Suprapubic skin (tissue), 4 donors: ENCODE measurements at regions not wholly inside any gene's neighbourhood (a gene's known extent, or its start where the extent isn't known, plus 50 kb on each side); places are given as distances from the start of the nearest gene placed in this dataset.
"Not testable (repeated sequence)": the region's sequence is repeated elsewhere in the genome, so short reads cannot be mapped to it uniquely, and the experiment has no call there.

Experiments used
- DNase-seq, 2 donors: peaks; one replicate each; pipeline ENCODE4 v3.0.0-alpha.2; 2019; ENCODE audit warnings: low spot score in 2 of 2
- H3K27ac ChIP-seq: fragments of 200-600 bp; sonication (generic); one replicate; pipeline ENCODE4 v1.5.1; 2019
- H3K27me3 ChIP-seq: fragments of 200-600 bp; sonication (generic); one replicate; pipeline ENCODE4 v1.5.1; 2019
- H3K36me3 ChIP-seq: fragments of 200-600 bp; sonication (generic); one replicate; pipeline ENCODE4 v1.5.1; 2019
- H3K4me1 ChIP-seq: fragments of 200-600 bp; sonication (generic); one replicate; pipeline ENCODE4 v1.5.1; 2019
- H3K4me3 ChIP-seq: fragments of 200-600 bp; sonication (generic); one replicate; pipeline ENCODE4 v1.5.1; 2019; ENCODE audit warnings: mild to moderate bottlenecking
- H3K9me3 ChIP-seq: fragments of 200-600 bp; sonication (generic); one replicate; pipeline ENCODE4 v1.5.1; 2019
- EP300 ChIP-seq: sonication (generic); formaldehyde crosslinking; IDR thresholded peaks from one replicate; pipeline ENCODE4 v1.6.1; 2017; ENCODE audit warnings: antibody characterized with exemption
- POLR2A ChIP-seq, 2 donors: fragments of 450-650 bp; IDR thresholded peaks; one replicate each; pipeline ENCODE4 v1.6.1; 2017; ENCODE audit warnings: antibody characterized with exemption in 2 of 2, mild to moderate bottlenecking in 2 of 2, moderate library complexity in 2 of 2
- POLR2AphosphoS5 ChIP-seq, 3 donors: sonication (generic); formaldehyde crosslinking; IDR thresholded peaks; one replicate each; pipeline ENCODE4 v1.6.1; 2017; ENCODE audit warnings: antibody characterized with exemption in 3 of 3
- WGBS: methylation state at CpG from one replicate; pipeline ENCODE4 v1.1.5; 2018; 5-methylcytosine and 5-hydroxymethylcytosine counted together
- TF ChIP-seq, protein P1 (sequence below), 2 donors: fragments of 200-600 bp in 1 of 2; fragments of 450-650 bp in 1 of 2; sonication (generic) in 1 of 2; IDR thresholded peaks; one replicate each; pipeline ENCODE4 v1.5.1; 2016 to 2019; ENCODE audit warnings: antibody characterized with exemption in 2 of 2, mild to moderate bottlenecking in 1 of 2, moderate library complexity in 1 of 2

- Histone ChIP-seq H3K4me1 (no peaks in the 10 kb centered on the region), H3K27ac (no peak overlapping the region), H3K9me3 (no peaks in the 10 kb centered on the region), H3K4me3 (no peak overlapping the region), H3K36me3 (no peaks in the 10 kb centered on the region), H3K27me3 (no peaks in the 10 kb centered on the region)
- no peak for DNase-seq
- TF ChIP-seq POLR2AphosphoS5 (IDR thresholded peaks at IDR 0.05), result no peak
- TF ChIP-seq EP300, result no peak
- no peak for TF ChIP-seq POLR2A (IDR thresholded peaks at IDR 0.05)
- TF ChIP-seq, protein P1, sequence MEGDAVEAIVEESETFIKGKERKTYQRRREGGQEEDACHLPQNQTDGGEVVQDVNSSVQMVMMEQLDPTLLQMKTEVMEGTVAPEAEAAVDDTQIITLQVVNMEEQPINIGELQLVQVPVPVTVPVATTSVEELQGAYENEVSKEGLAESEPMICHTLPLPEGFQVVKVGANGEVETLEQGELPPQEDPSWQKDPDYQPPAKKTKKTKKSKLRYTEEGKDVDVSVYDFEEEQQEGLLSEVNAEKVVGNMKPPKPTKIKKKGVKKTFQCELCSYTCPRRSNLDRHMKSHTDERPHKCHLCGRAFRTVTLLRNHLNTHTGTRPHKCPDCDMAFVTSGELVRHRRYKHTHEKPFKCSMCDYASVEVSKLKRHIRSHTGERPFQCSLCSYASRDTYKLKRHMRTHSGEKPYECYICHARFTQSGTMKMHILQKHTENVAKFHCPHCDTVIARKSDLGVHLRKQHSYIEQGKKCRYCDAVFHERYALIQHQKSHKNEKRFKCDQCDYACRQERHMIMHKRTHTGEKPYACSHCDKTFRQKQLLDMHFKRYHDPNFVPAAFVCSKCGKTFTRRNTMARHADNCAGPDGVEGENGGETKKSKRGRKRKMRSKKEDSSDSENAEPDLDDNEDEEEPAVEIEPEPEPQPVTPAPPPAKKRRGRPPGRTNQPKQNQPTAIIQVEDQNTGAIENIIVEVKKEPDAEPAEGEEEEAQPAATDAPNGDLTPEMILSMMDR (IDR thresholded peaks at IDR 0.05), result no peak
Observed at GRCh38 chr6:159521962-159522361, 171.1 kb downstream of the SOD2 start.

GRCh38 chr6:159520002-159520401 lies 173.0 kb downstream of the SOD2 start:
- H3K9me3 ChIP-seq, result no peaks in the 10 kb centered on the region
- H3K27me3 ChIP-seq, result no peaks in the 10 kb centered on the region
- DNase-seq, result no peak
- H3K27ac ChIP-seq, result no peak overlapping the region
- no peak overlapping the region for H3K4me3 ChIP-seq
- no peaks in the 10 kb centered on the region for H3K4me1 ChIP-seq
- TF ChIP-seq EP300 (no peak), POLR2AphosphoS5 (IDR thresholded peaks at IDR 0.05) (no peak), POLR2A (IDR thresholded peaks at IDR 0.05) (no peak)
- TF ChIP-seq, protein P1 (IDR thresholded peaks at IDR 0.05), result no peak
- no peaks in the 10 kb centered on the region for H3K36me3 ChIP-seq

DNA sequence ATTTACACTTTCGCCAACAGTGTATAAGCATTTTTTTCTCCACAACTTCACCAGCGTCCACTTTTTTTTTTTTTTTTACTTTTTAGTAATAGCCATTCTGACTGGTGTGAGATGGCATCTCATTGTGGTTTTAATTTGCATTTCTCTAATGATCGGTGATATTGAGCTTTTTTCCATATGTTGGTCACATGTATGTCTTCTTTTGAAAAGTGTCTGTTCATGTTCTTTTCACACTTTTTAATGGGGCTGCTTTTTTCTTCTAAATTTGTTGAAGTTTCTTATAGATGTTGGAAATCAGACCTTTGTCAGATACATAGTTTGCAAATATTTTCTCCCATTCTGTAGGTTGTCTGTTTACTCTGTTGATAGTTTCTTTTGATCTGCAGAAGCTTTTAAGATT lies 177.2 kb downstream of the SOD2 start:
- not testable (repeated sequence) for H3K27me3 ChIP-seq, H3K4me3 ChIP-seq, H3K36me3 ChIP-seq, DNase-seq, H3K4me1 ChIP-seq, H3K9me3 ChIP-seq, H3K27ac ChIP-seq
- 84% methylated on average over 3 of the region's 3 CpGs for WGBS

DNA sequence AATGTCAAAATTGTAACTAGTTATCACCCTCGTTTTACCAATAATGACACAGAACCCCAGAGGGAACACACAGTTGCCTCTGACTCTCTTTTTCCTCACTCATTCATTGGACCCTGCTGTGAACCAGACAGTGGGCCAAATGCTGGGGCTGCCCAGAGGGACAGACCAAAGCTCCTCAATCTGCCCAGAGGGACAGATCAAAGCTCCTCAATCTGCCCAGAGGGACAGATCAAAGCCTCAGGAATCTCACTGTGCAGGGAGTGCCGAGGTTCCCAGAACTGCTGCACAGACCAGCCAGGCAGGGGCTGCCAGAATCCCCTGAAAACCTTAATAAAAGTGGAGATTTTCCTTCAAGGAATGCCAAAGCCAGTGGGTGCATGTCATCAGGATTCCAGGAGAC lies 179.1 kb downstream of the SOD2 start:
- no peak overlapping the region for H3K4me3 ChIP-seq
- no peaks in the 10 kb centered on the region for H3K36me3 ChIP-seq
- WGBS, result 17% methylated on average over 2 of the region's 2 CpGs
- TF ChIP-seq EP300, result no peak
- TF ChIP-seq, protein P1 (IDR thresholded peaks at IDR 0.05), result no peak
- TF ChIP-seq POLR2A (IDR thresholded peaks at IDR 0.05), result no peak
- no peak for TF ChIP-seq POLR2AphosphoS5 (IDR thresholded peaks at IDR 0.05)
- H3K27ac ChIP-seq, result no peak overlapping the region
- no peaks in the 10 kb centered on the region for H3K9me3 ChIP-seq
- no peaks in the 10 kb centered on the region for H3K4me1 ChIP-seq
- no peaks in the 10 kb centered on the region for H3K27me3 ChIP-seq
- DNase-seq, result no peak

- no peak for TF ChIP-seq POLR2AphosphoS5 (IDR thresholded peaks at IDR 0.05)
- TF ChIP-seq, protein P1 (IDR thresholded peaks at IDR 0.05), result no peak
- TF ChIP-seq POLR2A (IDR thresholded peaks at IDR 0.05), result no peak
- no peak for TF ChIP-seq EP300
- Histone ChIP-seq H3K27me3 (no peaks in the 10 kb centered on the region), H3K4me3 (no peak overlapping the region), H3K27ac (no peak overlapping the region), H3K36me3 (no peaks in the 10 kb centered on the region), H3K4me1 (no peaks in the 10 kb centered on the region), H3K9me3 (no peaks in the 10 kb centered on the region)
- no peak for DNase-seq
- whole genome bisulfite sequencing, result 88% methylated on average over 7 of the region's 7 CpGs
Observed at GRCh38 chr6:159513074-159513720, 179.8 kb downstream of the SOD2 start.

DNA sequence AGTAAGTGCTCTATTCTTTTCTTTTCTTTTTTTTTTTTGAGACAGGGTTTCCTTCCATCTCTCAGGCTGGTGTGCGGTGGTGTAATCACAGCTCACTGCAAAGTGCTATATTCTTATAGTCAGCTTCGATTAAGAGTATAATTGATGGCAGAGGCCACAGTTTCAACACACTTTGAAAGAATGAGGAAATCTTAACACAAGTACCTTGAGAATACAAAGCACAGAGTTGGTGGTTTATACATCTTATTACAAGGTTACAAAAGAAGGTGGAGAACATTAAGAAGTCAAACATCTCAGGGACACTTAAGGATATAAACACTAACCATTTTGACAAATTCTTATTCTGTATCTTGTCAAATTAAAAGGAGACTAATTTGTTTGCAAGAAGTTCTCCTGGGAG lies 180.5 kb downstream of the SOD2 start:
- DNase-seq, result no peak
- Histone ChIP-seq H3K27ac (no peak overlapping the region), H3K36me3 (no peaks in the 10 kb centered on the region), H3K4me1 (no peaks in the 10 kb centered on the region), H3K4me3 (no peak overlapping the region), H3K9me3 (no peaks in the 10 kb centered on the region), H3K27me3 (no peaks in the 10 kb centered on the region)
- WGBS, result 83% methylated on average over 2 of the region's 2 CpGs
- TF ChIP-seq POLR2A (IDR thresholded peaks at IDR 0.05), result no peak
- TF ChIP-seq, protein P1 (IDR thresholded peaks at IDR 0.05), result no peak
- TF ChIP-seq EP300, result no peak
- no peak for TF ChIP-seq POLR2AphosphoS5 (IDR thresholded peaks at IDR 0.05)
